ENCODE measurements at regions not wholly inside any gene's neighbourhood (a gene's known extent, or its start where the extent isn't known, plus 50 kb on each side); places are given as distances from the start of the nearest gene placed in this dataset.

DNA sequence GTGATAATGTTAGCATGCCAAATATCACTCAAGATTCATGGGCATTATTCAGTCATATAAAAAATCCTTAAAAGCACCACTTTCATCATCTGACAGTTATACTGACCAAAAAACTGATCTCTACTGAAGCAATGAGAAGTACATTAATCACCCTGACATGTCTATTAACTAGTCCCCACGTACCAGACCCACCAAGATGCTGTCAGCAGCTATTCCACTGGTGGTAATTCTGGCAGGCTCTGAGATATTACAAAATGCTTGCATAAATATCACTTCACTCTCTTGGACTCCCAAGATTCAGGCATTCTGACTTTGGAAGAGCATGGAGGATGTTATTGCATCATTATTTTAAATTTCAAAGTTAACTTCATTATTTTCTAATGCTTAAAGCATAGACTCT lies 717.0 kb downstream of the DNAH5 start:
- in situ Hi-C loops (cut with MboI; ENCODE audit: low sequenced_read_pairs, unreplicated experiment): no loop called here
- TF ChIP-seq, protein P1, sequence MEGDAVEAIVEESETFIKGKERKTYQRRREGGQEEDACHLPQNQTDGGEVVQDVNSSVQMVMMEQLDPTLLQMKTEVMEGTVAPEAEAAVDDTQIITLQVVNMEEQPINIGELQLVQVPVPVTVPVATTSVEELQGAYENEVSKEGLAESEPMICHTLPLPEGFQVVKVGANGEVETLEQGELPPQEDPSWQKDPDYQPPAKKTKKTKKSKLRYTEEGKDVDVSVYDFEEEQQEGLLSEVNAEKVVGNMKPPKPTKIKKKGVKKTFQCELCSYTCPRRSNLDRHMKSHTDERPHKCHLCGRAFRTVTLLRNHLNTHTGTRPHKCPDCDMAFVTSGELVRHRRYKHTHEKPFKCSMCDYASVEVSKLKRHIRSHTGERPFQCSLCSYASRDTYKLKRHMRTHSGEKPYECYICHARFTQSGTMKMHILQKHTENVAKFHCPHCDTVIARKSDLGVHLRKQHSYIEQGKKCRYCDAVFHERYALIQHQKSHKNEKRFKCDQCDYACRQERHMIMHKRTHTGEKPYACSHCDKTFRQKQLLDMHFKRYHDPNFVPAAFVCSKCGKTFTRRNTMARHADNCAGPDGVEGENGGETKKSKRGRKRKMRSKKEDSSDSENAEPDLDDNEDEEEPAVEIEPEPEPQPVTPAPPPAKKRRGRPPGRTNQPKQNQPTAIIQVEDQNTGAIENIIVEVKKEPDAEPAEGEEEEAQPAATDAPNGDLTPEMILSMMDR (IDR thresholded peaks at IDR 0.05; ENCODE audit: borderline replicate concordance, control extremely low read depth, extremely low read depth, insufficient read depth, missing control alignments): no peak
- no peak for DNase-seq (ENCODE audit: low spot score)

GRCh38 chr5:13218518-13218917 lies 726.0 kb downstream of the DNAH5 start:
- DNase-seq (ENCODE audit: low spot score): no peak
- TF ChIP-seq, protein P1 (IDR thresholded peaks at IDR 0.05; ENCODE audit: borderline replicate concordance, control extremely low read depth, extremely low read depth, insufficient read depth, missing control alignments): no peak
- in situ Hi-C loops (cut with MboI; ENCODE audit: low sequenced_read_pairs, unreplicated experiment): no loop called here

DNA sequence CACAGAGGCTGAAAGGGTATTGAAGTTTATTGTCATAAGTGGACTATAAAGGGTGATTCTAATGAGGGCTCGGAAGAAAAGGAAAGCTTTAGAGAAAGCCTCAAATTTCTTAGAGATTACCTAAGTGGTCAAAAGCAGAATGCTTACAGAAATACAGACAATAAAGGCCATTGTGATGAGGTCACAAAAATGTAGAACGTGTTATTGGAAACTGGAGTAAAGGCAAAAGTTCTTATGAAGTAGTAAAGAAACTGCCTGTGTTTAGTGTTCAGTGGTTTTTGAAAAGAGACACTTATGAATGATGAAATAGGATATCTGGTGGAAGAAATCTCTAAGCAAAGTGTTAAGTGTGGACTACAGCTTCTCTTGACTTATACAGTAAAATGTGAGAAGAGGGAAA lies 726.9 kb downstream of the DNAH5 start:
- no peak for DNase-seq (ENCODE audit: low spot score)
- in situ Hi-C loops (cut with MboI; ENCODE audit: low sequenced_read_pairs, unreplicated experiment): no loop called here
- TF ChIP-seq, protein P1 (IDR thresholded peaks at IDR 0.05; ENCODE audit: borderline replicate concordance, control extremely low read depth, extremely low read depth, insufficient read depth, missing control alignments): no peak

DNA sequence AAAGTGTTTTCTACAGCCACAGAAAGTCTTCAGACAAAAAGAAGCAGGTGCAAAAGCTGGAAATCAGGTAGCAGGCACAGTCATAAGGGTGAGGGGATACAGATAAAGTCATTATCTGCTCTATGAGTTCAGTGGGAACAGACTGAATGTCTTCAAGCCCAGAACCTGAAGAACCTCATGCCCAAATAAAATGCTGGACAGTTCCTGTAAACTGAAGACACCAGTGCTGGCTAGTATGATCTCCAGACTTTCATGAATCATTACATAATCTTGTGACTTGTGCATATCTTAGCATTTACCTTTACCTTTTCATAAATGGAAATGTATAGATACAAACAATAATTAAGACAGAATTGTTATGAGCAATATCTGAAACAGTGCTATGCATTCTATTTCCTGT lies 728.7 kb downstream of the DNAH5 start:
- in situ Hi-C loops (cut with MboI; ENCODE audit: low sequenced_read_pairs, unreplicated experiment): no loop called here
- no peak for DNase-seq (ENCODE audit: low spot score)
- TF ChIP-seq, protein P1 (IDR thresholded peaks at IDR 0.05; ENCODE audit: borderline replicate concordance, control extremely low read depth, extremely low read depth, insufficient read depth, missing control alignments): no peak

DNA sequence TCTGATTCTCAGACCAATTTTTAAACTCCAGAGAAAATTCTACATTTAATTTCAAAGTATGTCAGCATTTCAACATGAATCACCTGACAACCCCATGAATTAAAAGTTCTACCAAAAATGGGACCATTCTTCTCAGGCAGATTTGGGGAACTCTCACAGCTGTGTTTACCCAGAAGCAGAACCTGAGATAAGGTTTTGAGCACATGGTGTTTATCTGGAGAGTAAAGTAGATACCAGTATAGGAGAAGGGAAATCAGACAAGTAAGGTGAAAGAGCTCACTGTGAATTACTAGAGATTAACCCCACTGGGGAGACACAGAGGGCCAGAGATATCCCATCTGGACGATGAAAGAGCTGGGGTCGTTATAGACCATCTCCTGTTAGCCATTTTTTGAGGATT lies 729.1 kb downstream of the DNAH5 start:
- no peak for DNase-seq (ENCODE audit: low spot score)
- in situ Hi-C loops (cut with MboI; ENCODE audit: low sequenced_read_pairs, unreplicated experiment): no loop called here
- TF ChIP-seq, protein P1 (IDR thresholded peaks at IDR 0.05; ENCODE audit: borderline replicate concordance, control extremely low read depth, extremely low read depth, insufficient read depth, missing control alignments): no peak

- in situ Hi-C loops (cut with MboI; ENCODE audit: low sequenced_read_pairs, unreplicated experiment): no loop called here
- TF ChIP-seq, protein P1 (IDR thresholded peaks at IDR 0.05; ENCODE audit: borderline replicate concordance, control extremely low read depth, extremely low read depth, insufficient read depth, missing control alignments): no peak
- no peak for DNase-seq (ENCODE audit: low spot score)
Observed at GRCh38 chr5:13214182-13214581, 730.3 kb downstream of the DNAH5 start.

DNA sequence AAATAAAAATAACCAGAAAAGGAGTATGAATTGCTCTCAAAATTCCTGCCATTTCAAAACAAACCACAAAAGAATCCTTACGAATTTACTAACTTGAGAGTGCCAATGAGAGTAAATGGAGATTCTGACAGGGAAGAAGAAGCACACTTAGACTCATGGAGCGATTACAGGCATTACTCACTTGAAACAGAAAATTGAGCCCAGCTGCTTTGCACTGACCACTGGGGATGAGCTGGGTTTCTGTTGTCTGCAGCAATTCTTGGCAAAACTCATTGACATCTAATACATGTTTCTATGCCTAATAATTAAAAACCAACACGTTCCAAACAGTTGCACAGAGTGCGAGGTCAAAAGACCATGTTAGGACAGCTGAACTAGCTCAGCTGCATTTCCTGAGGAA lies 731.6 kb downstream of the DNAH5 start:
- TF ChIP-seq, protein P1 (IDR thresholded peaks at IDR 0.05; ENCODE audit: borderline replicate concordance, control extremely low read depth, extremely low read depth, insufficient read depth, missing control alignments): no peak
- DNase-seq (ENCODE audit: low spot score): no peak
- in situ Hi-C loops (cut with MboI; ENCODE audit: low sequenced_read_pairs, unreplicated experiment): no loop called here

Data from GM13976 (cell line).